HEK293 (cell line): ENCODE measurements at regions not wholly inside any gene's neighbourhood (a gene's known extent, or its start where the extent isn't known, plus 50 kb on each side); places are given as distances from the start of the nearest gene placed in this dataset.
"Not testable (repeated sequence)": the region's sequence is repeated elsewhere in the genome, so short reads cannot be mapped to it uniquely, and the experiment has no call there.

Experiments used
- CTCF ChIA-PET: fragments of 350-600 bp; formaldehyde crosslinking; extraction: SDS; loops from one replicate; lab custom pipeline; 2021; ENCODE audit warnings: antibody characterized with exemption; lab: Yijun Ruan, JAX
- POLR2A ChIA-PET: fragments of 300-600 bp; formaldehyde crosslinking; extraction: SDS; loops from one replicate; lab custom pipeline; 2020; ENCODE audit warnings: antibody characterized with exemption, inconsistent platforms; lab: Yijun Ruan, JAX
- H3K27ac ChIP-seq: fragments of 200-500 bp; sonication (Bioruptor generic); 2 replicates; pipeline ENCODE4 v1.5.1; 2014; ENCODE audit warnings: low read depth, low read length, control low read depth, inconsistent platforms; ENCODE audit errors: extremely low read depth
- H3K36me3 ChIP-seq, 2 experiments: fragments of 200-500 bp in 1 of 2; sonication (Bioruptor generic) in 1 of 2; 1 replicate in 1 of 2; 2 replicates in 1 of 2; pipeline ENCODE4 v1.5.1; 2014 to 2017; ENCODE audit warnings: inconsistent platforms in 2 of 2, low read length in 2 of 2; ENCODE audit not compliant: control insufficient read depth in 2 of 2, insufficient read depth in 1 of 2
- H3K4me1 ChIP-seq: fragments of 200-500 bp; sonication (Bioruptor generic); 2 replicates; pipeline ENCODE4 v1.5.1; 2014; ENCODE audit warnings: mild to moderate bottlenecking, low read length, inconsistent platforms; ENCODE audit not compliant: control insufficient read depth, insufficient read depth
- H3K4me3 ChIP-seq: 2 replicates; pipeline ENCODE4 v1.5.1; 2011; ENCODE audit warnings: low read depth, mild to moderate bottlenecking, control low read depth, low read length, moderate library complexity
- H3K9me3 ChIP-seq: fragments of 200-500 bp; sonication (Bioruptor generic); 2 replicates; pipeline ENCODE4 v1.5.1; 2014; ENCODE audit warnings: low read depth, low read length, inconsistent platforms; ENCODE audit not compliant: control insufficient read depth, insufficient read depth
- MZF1 ChIP-seq: fragments of 450-650 bp; formaldehyde crosslinking; IDR thresholded peaks from 2 replicates; pipeline ENCODE4 v1.5.1; 2017; ENCODE audit warnings: missing biosample characterization, missing genetic modification characterization, borderline replicate concordance
- OSR2 ChIP-seq: fragments of 450-650 bp; formaldehyde crosslinking; IDR thresholded peaks from 2 replicates; pipeline ENCODE4 v1.5.1; 2016; ENCODE audit warnings: missing biosample characterization, missing genetic modification characterization
- SP2 ChIP-seq: fragments of 450-650 bp; formaldehyde crosslinking; IDR thresholded peaks from 2 replicates; pipeline ENCODE4 v1.5.1; 2016; ENCODE audit warnings: missing biosample characterization, missing genetic modification characterization
- ZBTB48 ChIP-seq: fragments of 450-650 bp; formaldehyde crosslinking; IDR thresholded peaks from 2 replicates; pipeline ENCODE4 v1.5.1; 2016; ENCODE audit warnings: missing biosample characterization, missing genetic modification characterization
- ZFP3 ChIP-seq: fragments of 450-650 bp; formaldehyde crosslinking; IDR thresholded peaks from 2 replicates; pipeline ENCODE4 v1.5.1; 2016; ENCODE audit warnings: low read depth, missing biosample characterization, missing genetic modification characterization
- ZNF211 ChIP-seq: fragments of 450-650 bp; formaldehyde crosslinking; IDR thresholded peaks from 2 replicates; pipeline ENCODE4 v1.5.1; 2016; ENCODE audit warnings: low read depth, missing biosample characterization, missing genetic modification characterization
- ZNF341 ChIP-seq: fragments of 450-650 bp; formaldehyde crosslinking; IDR thresholded peaks from 2 replicates; pipeline ENCODE4; 2016; ENCODE audit warnings: low read depth, missing biosample characterization, missing genetic modification characterization
- ZNF366 ChIP-seq: fragments of 450-650 bp; formaldehyde crosslinking; conservative IDR thresholded peaks from 2 replicates; pipeline ENCODE4 v1.5.1; 2016; ENCODE audit warnings: missing biosample characterization, missing genetic modification characterization
- ZNF610 ChIP-seq: fragments of 450-650 bp; formaldehyde crosslinking; IDR thresholded peaks from 2 replicates; pipeline ENCODE4 v1.5.1; 2016; ENCODE audit warnings: missing biosample characterization, missing genetic modification characterization, borderline replicate concordance
- ZNF692 ChIP-seq: fragments of 450-650 bp; formaldehyde crosslinking; IDR thresholded peaks from 2 replicates; pipeline ENCODE4 v1.5.1; 2016; ENCODE audit warnings: missing biosample characterization, missing genetic modification characterization
- ZSCAN5A ChIP-seq: fragments of 450-650 bp; formaldehyde crosslinking; IDR thresholded peaks from 2 replicates; pipeline ENCODE4 v1.5.1; 2016; ENCODE audit warnings: missing biosample characterization, missing genetic modification characterization
- TF ChIP-seq, protein P1 (sequence below): fragments of 450-650 bp; formaldehyde crosslinking; IDR thresholded peaks from 2 replicates; pipeline ENCODE4 v1.5.1; 2017; ENCODE audit warnings: missing biosample characterization, missing genetic modification characterization

- no peak for TF ChIP-seq ZNF366
Observed at GRCh38 chr5:168096525-168096924, 194.9 kb upstream of the WWC1 start (continued).

DNA sequence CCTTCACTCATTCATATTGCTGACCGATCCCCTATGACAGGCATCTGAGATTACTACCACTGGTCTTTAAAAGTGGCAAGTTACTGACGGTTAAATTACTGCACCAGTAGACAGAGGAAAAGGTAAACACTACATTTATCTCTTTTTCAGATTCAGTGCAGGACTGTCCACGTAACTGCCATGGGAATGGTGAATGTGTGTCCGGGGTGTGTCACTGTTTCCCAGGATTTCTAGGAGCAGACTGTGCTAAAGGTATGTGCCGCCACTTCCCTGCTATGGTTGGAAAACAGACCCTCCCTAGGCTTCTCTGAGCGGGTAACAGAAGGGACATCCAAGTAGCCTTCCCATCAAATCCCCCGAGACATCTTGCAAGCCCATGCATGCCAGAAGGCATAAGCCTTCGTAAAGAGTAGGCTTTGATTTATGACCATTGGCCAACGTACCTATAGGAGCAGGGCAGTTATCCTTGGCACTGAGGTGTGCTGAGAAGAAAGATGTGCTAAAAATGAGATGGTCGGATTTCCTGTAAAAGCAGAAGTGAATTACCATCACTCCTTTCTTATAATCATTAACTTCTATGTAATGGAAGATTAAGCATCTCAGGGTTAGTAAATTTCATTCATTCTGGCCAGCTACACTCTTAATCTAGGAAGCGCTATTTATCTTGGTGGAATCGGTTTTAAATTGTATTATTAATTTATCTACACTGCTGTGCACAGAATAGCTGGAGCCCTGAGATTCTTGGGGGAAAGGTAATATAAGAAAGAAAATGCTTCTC is 193.4 kb upstream of the WWC1 start:
- POLR2A ChIA-PET = no interaction called here
- TF ChIP-seq ZBTB48 (tag by site-specific recombination) (peak; percentile 32; the same call in 1 of the 2 replicates), ZNF211 (tag by site-specific recombination) (no peak), ZFP3 (no peak), SP2 (tag by site-specific recombination) (no peak), MZF1 (tag by site-specific recombination) (peak; percentile 51; the same call in 1 of the 2 replicates), OSR2 (tag by site-specific recombination) (peak; percentile 21; the same call in 1 of the 2 replicates), ZSCAN5A (tag by site-specific recombination) (no peak), ZNF610 (no peak), ZNF341 (tag by site-specific recombination) (0 out of 2 replicates have a peak, but pooled peaks have one; percentile 10)
- TF ChIP-seq, protein P1, sequence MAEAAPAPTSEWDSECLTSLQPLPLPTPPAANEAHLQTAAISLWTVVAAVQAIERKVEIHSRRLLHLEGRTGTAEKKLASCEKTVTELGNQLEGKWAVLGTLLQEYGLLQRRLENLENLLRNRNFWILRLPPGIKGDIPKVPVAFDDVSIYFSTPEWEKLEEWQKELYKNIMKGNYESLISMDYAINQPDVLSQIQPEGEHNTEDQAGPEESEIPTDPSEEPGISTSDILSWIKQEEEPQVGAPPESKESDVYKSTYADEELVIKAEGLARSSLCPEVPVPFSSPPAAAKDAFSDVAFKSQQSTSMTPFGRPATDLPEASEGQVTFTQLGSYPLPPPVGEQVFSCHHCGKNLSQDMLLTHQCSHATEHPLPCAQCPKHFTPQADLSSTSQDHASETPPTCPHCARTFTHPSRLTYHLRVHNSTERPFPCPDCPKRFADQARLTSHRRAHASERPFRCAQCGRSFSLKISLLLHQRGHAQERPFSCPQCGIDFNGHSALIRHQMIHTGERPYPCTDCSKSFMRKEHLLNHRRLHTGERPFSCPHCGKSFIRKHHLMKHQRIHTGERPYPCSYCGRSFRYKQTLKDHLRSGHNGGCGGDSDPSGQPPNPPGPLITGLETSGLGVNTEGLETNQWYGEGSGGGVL (tag by site-specific recombination) = no peak
- Histone ChIP-seq H3K4me3 (no peak overlapping the region), H3K36me3 (no peaks in the 10 kb centered on the region), H3K27ac (no peak overlapping the region), H3K4me1 (peaks cover 3% of the 10 kb centered on the region; the same call in 1 of the 2 replicates), H3K9me3 (no peaks in the 10 kb centered on the region)
- CTCF ChIA-PET = interaction anchor here (0.7 kb wide), 1 partner anchor 375 kb away, joined by 3 read pairs; no protein-coding TSS in a partner anchor

- POLR2A ChIA-PET = no interaction called here
- TF ChIP-seq ZNF692 = no peak
- no peaks in the 10 kb centered on the region for H3K9me3 ChIP-seq
- H3K36me3 ChIP-seq = no peaks in the 10 kb centered on the region
- H3K4me3 ChIP-seq = no peak overlapping the region
- CTCF ChIA-PET = interaction anchor here (0.6 to 1.6 kb wide), 3 partner anchors 10 to 170 kb away, joined by 4 to 5 read pairs (median 4); no protein-coding TSS in a partner anchor
- H3K27ac ChIP-seq = no peak overlapping the region
- no peaks in the 10 kb centered on the region for H3K4me1 ChIP-seq
Observed at GRCh38 chr5:168101352-168101751, 190.1 kb upstream of the WWC1 start.

DNA sequence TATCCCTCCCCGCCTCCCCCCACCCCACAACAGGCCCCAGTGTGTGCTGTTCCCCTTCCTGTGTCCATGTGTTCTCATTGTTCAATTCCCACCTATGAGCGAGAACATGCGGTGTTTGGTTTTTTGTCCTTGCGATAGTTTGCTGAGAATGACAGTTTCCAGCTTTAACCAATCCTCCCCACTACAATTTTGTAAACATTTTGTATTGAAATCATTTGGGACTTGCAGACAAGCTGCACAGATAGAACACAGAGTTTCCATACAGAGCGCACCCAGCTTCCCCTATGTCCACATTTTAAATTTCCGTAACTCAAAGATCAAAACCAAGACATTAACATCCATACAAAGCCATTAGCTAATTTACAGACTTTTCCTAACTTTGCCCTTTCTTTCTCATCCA is 188.4 kb upstream of the WWC1 start:
- H3K27ac ChIP-seq, H3K4me1 ChIP-seq, H3K9me3 ChIP-seq, POLR2A ChIA-PET, H3K36me3 ChIP-seq, H3K4me3 ChIP-seq: not testable (repeated sequence)
- CTCF ChIA-PET = interaction anchor here (1.3 kb wide), 1 partner anchor 10 kb away, joined by 3 read pairs; no protein-coding TSS in a partner anchor
